IMR-90 (cell line): ENCODE measurements at regions not wholly inside any gene's neighbourhood (a gene's known extent, or its start where the extent isn't known, plus 50 kb on each side); places are given as distances from the start of the nearest gene placed in this dataset.
"Not testable (repeated sequence)": the region's sequence is repeated elsewhere in the genome, so short reads cannot be mapped to it uniquely, and the experiment has no call there.

Experiments used
- ATAC-seq: fragments of 200-7000 bp; cut with Tn5 transposase; 2 replicates; pipeline ENCODE4 v1.9.1; 2020; ENCODE audit warnings: low read depth, mild to moderate bottlenecking, moderate library complexity
- BruUV-seq: library from RNA; stranded (reverse); fragments of 400-500 nt; replicated peaks from 2 replicates; lab custom pipeline; 2021; lab: Mats Ljungman, UMichigan
- CTCF ChIA-PET: fragments of 300-600 bp; formaldehyde crosslinking; extraction: SDS; loops from one replicate; lab custom pipeline; 2021; ENCODE audit warnings: antibody characterized with exemption; lab: Yijun Ruan, JAX
- POLR2A ChIA-PET: fragments of 300-600 bp; sonication (Branson Sonifier 250); formaldehyde crosslinking; loops from one replicate; lab custom pipeline; 2022; ENCODE audit warnings: antibody characterized with exemption; ENCODE audit not compliant: unreplicated experiment; lab: Charles Lee
- DNase-seq: peaks from one replicate; pipeline ENCODE4 v3.0.0; 2013
- H2AFZ ChIP-seq: replicated peaks from 2 replicates; pipeline ENCODE3; 2013; ENCODE audit warnings: low read length, mild to moderate bottlenecking; ENCODE audit not compliant: poor library complexity
- H2AK5ac ChIP-seq: 2 replicates; pipeline ENCODE4 v1.6.1; 2013; ENCODE audit warnings: low read depth, low read length, inconsistent platforms
- H2AK9ac ChIP-seq: replicated peaks from 2 replicates; pipeline ENCODE3; 2013; ENCODE audit warnings: mild to moderate bottlenecking, low read depth, low read length, moderate library complexity; ENCODE audit not compliant: poor library complexity
- H2BK120ac ChIP-seq: 2 replicates; pipeline ENCODE4 v1.6.1; 2013; ENCODE audit warnings: low read depth, low read length, inconsistent platforms
- H2BK15ac ChIP-seq: 3 replicates; pipeline ENCODE4 v1.6.1; 2013; ENCODE audit warnings: low read depth, low read length, inconsistent platforms
- H2BK20ac ChIP-seq: 2 replicates; pipeline ENCODE4 v1.6.1; 2013; ENCODE audit warnings: low read depth, mild to moderate bottlenecking, inconsistent platforms, low read length, moderate library complexity
- H2BK5ac ChIP-seq: 2 replicates; pipeline ENCODE4 v1.6.1; 2013; ENCODE audit warnings: mild to moderate bottlenecking, low read depth, low read length, inconsistent platforms; ENCODE audit not compliant: poor library complexity, severe bottlenecking
- H3K14ac ChIP-seq: replicated peaks from 2 replicates; pipeline ENCODE4 v1.6.1; 2013; ENCODE audit warnings: low read depth, low read length, inconsistent platforms
- H3K18ac ChIP-seq: 2 replicates; pipeline ENCODE4 v1.6.1; 2013; ENCODE audit warnings: low read depth, low read length, control low read depth
- H3K23ac ChIP-seq: 2 replicates; pipeline ENCODE4 v1.6.1; 2013; ENCODE audit warnings: low read depth, low read length, inconsistent platforms
- H3K27ac ChIP-seq: 2 replicates; pipeline ENCODE4 v1.5.1; 2013; ENCODE audit warnings: mild to moderate bottlenecking, control low read depth, low read length; ENCODE audit not compliant: insufficient read depth
- H3K27me3 ChIP-seq: 2 replicates; pipeline ENCODE4 v1.6.1; 2013; ENCODE audit warnings: low read length; ENCODE audit not compliant: control insufficient read depth, insufficient read depth
- H3K36me3 ChIP-seq: 2 replicates; pipeline ENCODE4 v1.6.1; 2013; ENCODE audit warnings: low read length, mixed read lengths; ENCODE audit not compliant: control insufficient read depth, insufficient read depth
- H3K4ac ChIP-seq: 2 replicates; pipeline ENCODE4 v1.6.1; 2013; ENCODE audit warnings: low read depth, low read length, inconsistent platforms
- H3K4me1 ChIP-seq: 2 replicates; pipeline ENCODE4 v1.6.1; 2013; ENCODE audit warnings: low read length, mixed read lengths; ENCODE audit not compliant: control insufficient read depth, insufficient read depth
- H3K4me2 ChIP-seq: 2 replicates; pipeline ENCODE4 v1.6.1; 2013; ENCODE audit warnings: low read depth, mild to moderate bottlenecking, control low read depth, low read length, moderate library complexity
- H3K4me3 ChIP-seq: 2 replicates; pipeline ENCODE4 v1.5.1; 2013; ENCODE audit warnings: low read depth, mild to moderate bottlenecking, control low read depth, low read length, moderate library complexity; ENCODE audit not compliant: insufficient read depth
- H3K56ac ChIP-seq: 2 replicates; pipeline ENCODE4 v1.6.1; 2013; ENCODE audit warnings: low read length, inconsistent platforms; ENCODE audit not compliant: insufficient read depth; ENCODE audit errors: extremely low read depth
- H3K79me1 ChIP-seq, 2 experiments: 2 replicates each; pipeline ENCODE4 v1.6.1; 2013; ENCODE audit warnings: low read length in 2 of 2, inconsistent platforms in 1 of 2, low read depth in 1 of 2
- H3K9ac ChIP-seq: 2 replicates; pipeline ENCODE4 v1.6.1; 2013; ENCODE audit warnings: low read depth, low read length, control low read depth
- H3K9me1 ChIP-seq: 2 replicates; pipeline ENCODE4 v1.6.1; 2013; ENCODE audit warnings: low read length, inconsistent platforms; ENCODE audit not compliant: insufficient read depth
- H3K9me3 ChIP-seq: 2 replicates; pipeline ENCODE4 v1.6.1; 2013; ENCODE audit warnings: low read length; ENCODE audit not compliant: control insufficient read depth, insufficient read depth
- H4K20me1 ChIP-seq: 2 replicates; pipeline ENCODE4 v1.6.1; 2013; ENCODE audit warnings: low read length, inconsistent platforms; ENCODE audit not compliant: insufficient read depth
- H4K5ac ChIP-seq: 2 replicates; pipeline ENCODE4 v1.6.1; 2013; ENCODE audit warnings: mild to moderate bottlenecking, low read depth, low read length, control low read depth
- H4K8ac ChIP-seq, 2 experiments: 2 replicates each; pipeline ENCODE4 v1.6.1; 2013; ENCODE audit warnings: low read depth in 2 of 2, low read length in 2 of 2, control low read depth in 1 of 2, inconsistent platforms in 1 of 2
- H4K91ac ChIP-seq: 2 replicates; pipeline ENCODE4 v1.6.1; 2013; ENCODE audit warnings: low read depth, low read length, inconsistent platforms; ENCODE audit not compliant: insufficient read depth
- BHLHE40 ChIP-seq: fragments of 150-350 bp; IDR thresholded peaks from 2 replicates; pipeline ENCODE4 v1.6.1; 2016; ENCODE audit warnings: mild to moderate bottlenecking, low read depth, low read length
- CEBPB ChIP-seq: IDR thresholded peaks from 2 replicates; pipeline ENCODE4 v1.6.1; 2012; ENCODE audit warnings: low read depth, low read length, improper control_type of control experiment
- RAD21 ChIP-seq: IDR thresholded peaks from 2 replicates; pipeline ENCODE4 v1.6.1; 2012; ENCODE audit warnings: low read length, improper control_type of control experiment
- RFX5 ChIP-seq: IDR thresholded peaks from 2 replicates; pipeline ENCODE4 v1.8.0; 2012; ENCODE audit warnings: low read depth, mild to moderate bottlenecking, low read length, moderate library complexity
- WGBS, 2 experiments: methylation state at CpG; one replicate each; pipeline versions ENCODE4 v1.1.5 to v1.1.7; 2013; ENCODE audit warnings: missing lambda C conversion rate in 2 of 2; ENCODE audit not compliant: insufficient read length in 1 of 2; ENCODE audit errors: extremely low coverage in 2 of 2; 5-methylcytosine and 5-hydroxymethylcytosine counted together
- dilution Hi-C: fragments of 300-500 bp; cut with HindIII; formaldehyde crosslinking; loops from one replicate; pipeline ENCODE4 v1.14.3; 2018; ENCODE audit warnings: low sequenced_read_pairs; ENCODE audit not compliant: unreplicated experiment
- in situ Hi-C: fragments of 300-500 bp; cut with MboI; formaldehyde crosslinking; loops from 3 replicates; pipeline ENCODE4 v1.14.3; 2019; ENCODE audit warnings: low sequenced_read_pairs, inconsistent platforms, mixed read lengths
- intact Hi-C: fragments of 100-400 bp; cut with micrococcal nuclease; formaldehyde crosslinking; loops from 2 replicates; pipeline ENCODE4 v1.10.0; 2022
- TF ChIP-seq, protein P1 (sequence below): fragments of 150-350 bp; IDR thresholded peaks from 2 replicates; pipeline ENCODE4 v1.6.1; 2016; ENCODE audit warnings: low read depth, mild to moderate bottlenecking, low read length, moderate library complexity, borderline replicate concordance
- TF ChIP-seq, protein P2 (sequence below): fragments of 150-350 bp; IDR thresholded peaks from 2 replicates; pipeline ENCODE4 v1.6.1; 2017; ENCODE audit warnings: mild to moderate bottlenecking, antibody characterized with exemption, low read length, low read depth

DNA sequence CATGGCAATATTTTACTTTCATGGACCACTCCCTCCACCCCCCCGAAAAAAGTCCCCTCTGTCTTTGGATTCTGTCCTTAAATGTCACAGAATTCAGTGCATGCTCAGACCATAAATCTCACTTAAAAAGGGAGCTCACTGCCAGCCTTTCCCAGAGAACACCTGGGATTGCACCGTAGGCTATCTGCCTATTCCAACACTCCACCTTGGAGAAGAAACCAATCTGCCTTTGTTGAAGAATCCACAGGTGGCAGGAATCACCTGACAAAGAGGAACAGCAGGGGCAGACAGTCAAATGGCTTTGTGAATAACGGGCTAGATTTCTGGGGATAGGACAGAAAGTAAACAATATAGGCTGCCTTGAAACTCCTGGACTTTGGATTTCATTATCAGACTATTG is 306.7 kb upstream of the BRINP1 start:
- H2AFZ ChIP-seq, result no peak overlapping the region
- no peak overlapping the region for H3K56ac ChIP-seq
- no peaks in the 10 kb centered on the region for H3K79me1 ChIP-seq
- intact Hi-C loops (no loop called here), dilution Hi-C loops (no loop called here), in situ Hi-C loops (no loop called here)
- DNase-seq (no peak), ATAC-seq (no peak)
- H4K20me1 ChIP-seq, result no peaks in the 10 kb centered on the region
- H3K4me1 ChIP-seq, result no peaks in the 10 kb centered on the region
- no CpG with 5 or more reads among the region's 3 CpGs for WGBS, 2 experiments
- POLR2A ChIA-PET, result no interaction called here
- H2BK20ac ChIP-seq, result no peak overlapping the region
- H3K36me3 ChIP-seq, result no peaks in the 10 kb centered on the region
- no peaks in the 10 kb centered on the region for H3K9me1 ChIP-seq
- no peak overlapping the region for H3K4ac ChIP-seq
- H4K5ac ChIP-seq, result no peak overlapping the region
- no peak overlapping the region for H2AK5ac ChIP-seq
- H3K4me2 ChIP-seq, result no peak overlapping the region
- no peak overlapping the region for H4K8ac ChIP-seq
- H3K27me3 ChIP-seq, result no peaks in the 10 kb centered on the region
- no peak for TF ChIP-seq BHLHE40
- TF ChIP-seq, protein P1, sequence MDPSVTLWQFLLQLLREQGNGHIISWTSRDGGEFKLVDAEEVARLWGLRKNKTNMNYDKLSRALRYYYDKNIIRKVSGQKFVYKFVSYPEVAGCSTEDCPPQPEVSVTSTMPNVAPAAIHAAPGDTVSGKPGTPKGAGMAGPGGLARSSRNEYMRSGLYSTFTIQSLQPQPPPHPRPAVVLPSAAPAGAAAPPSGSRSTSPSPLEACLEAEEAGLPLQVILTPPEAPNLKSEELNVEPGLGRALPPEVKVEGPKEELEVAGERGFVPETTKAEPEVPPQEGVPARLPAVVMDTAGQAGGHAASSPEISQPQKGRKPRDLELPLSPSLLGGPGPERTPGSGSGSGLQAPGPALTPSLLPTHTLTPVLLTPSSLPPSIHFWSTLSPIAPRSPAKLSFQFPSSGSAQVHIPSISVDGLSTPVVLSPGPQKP, result no peak
- TF ChIP-seq RAD21, result no peak
- no peak for TF ChIP-seq RFX5
- TF ChIP-seq, protein P2, sequence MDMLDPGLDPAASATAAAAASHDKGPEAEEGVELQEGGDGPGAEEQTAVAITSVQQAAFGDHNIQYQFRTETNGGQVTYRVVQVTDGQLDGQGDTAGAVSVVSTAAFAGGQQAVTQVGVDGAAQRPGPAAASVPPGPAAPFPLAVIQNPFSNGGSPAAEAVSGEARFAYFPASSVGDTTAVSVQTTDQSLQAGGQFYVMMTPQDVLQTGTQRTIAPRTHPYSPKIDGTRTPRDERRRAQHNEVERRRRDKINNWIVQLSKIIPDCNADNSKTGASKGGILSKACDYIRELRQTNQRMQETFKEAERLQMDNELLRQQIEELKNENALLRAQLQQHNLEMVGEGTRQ, result no peak
- TF ChIP-seq CEBPB, result no peak
- H3K14ac ChIP-seq, result no peak overlapping the region
- no peak overlapping the region for H3K18ac ChIP-seq
- no peak overlapping the region for H3K4me3 ChIP-seq
- CTCF ChIA-PET, result no interaction called here
- no peak overlapping the region for H3K9ac ChIP-seq
- peaks cover 23% of the 10 kb centered on the region for H3K9me3 ChIP-seq
- BruUV-seq, result no TSS peak
- no peak overlapping the region for H2BK15ac ChIP-seq
- no peak overlapping the region for H2AK9ac ChIP-seq
- H3K23ac ChIP-seq, result no peak overlapping the region
- H2BK120ac ChIP-seq, result no peak overlapping the region
- no peak overlapping the region for H4K91ac ChIP-seq
- no peak overlapping the region for H3K27ac ChIP-seq
- H2BK5ac ChIP-seq, result no peak overlapping the region

- ATAC-seq, H2BK5ac ChIP-seq, H4K91ac ChIP-seq, H3K14ac ChIP-seq, H2BK120ac ChIP-seq, intact Hi-C loops, H3K18ac ChIP-seq, H3K4ac ChIP-seq, H2AK9ac ChIP-seq, H3K79me1 ChIP-seq, H3K27ac ChIP-seq, H2BK15ac ChIP-seq, POLR2A ChIA-PET, CTCF ChIA-PET, dilution Hi-C loops, H3K9me1 ChIP-seq, DNase-seq, H3K9ac ChIP-seq, H3K4me3 ChIP-seq, H4K8ac ChIP-seq, H2AK5ac ChIP-seq, H3K36me3 ChIP-seq, in situ Hi-C loops, H3K23ac ChIP-seq, H4K5ac ChIP-seq, H4K20me1 ChIP-seq, H3K56ac ChIP-seq, H3K27me3 ChIP-seq, H2BK20ac ChIP-seq, BruUV-seq, H2AFZ ChIP-seq, H3K4me1 ChIP-seq, H3K4me2 ChIP-seq: not testable (repeated sequence)
- no CpG with 5 or more reads among the region's 4 CpGs for WGBS, 2 experiments
- H3K9me3 ChIP-seq, result peaks cover 12% of the 10 kb centered on the region
These were observed 303.5 kb upstream of the BRINP1 start for GRCh38 chr9:119672763-119673162.
